ENCODE measurements at regions not wholly inside any gene's neighbourhood (a gene's known extent, or its start where the extent isn't known, plus 50 kb on each side); places are given as distances from the start of the nearest gene placed in this dataset.

- TF ChIP-seq, protein P1, sequence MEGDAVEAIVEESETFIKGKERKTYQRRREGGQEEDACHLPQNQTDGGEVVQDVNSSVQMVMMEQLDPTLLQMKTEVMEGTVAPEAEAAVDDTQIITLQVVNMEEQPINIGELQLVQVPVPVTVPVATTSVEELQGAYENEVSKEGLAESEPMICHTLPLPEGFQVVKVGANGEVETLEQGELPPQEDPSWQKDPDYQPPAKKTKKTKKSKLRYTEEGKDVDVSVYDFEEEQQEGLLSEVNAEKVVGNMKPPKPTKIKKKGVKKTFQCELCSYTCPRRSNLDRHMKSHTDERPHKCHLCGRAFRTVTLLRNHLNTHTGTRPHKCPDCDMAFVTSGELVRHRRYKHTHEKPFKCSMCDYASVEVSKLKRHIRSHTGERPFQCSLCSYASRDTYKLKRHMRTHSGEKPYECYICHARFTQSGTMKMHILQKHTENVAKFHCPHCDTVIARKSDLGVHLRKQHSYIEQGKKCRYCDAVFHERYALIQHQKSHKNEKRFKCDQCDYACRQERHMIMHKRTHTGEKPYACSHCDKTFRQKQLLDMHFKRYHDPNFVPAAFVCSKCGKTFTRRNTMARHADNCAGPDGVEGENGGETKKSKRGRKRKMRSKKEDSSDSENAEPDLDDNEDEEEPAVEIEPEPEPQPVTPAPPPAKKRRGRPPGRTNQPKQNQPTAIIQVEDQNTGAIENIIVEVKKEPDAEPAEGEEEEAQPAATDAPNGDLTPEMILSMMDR (IDR thresholded peaks at IDR 0.05), result no peak
- TF ChIP-seq POLR2A (IDR thresholded peaks at IDR 0.05), result no peak
These were observed 518.3 kb downstream of the PRR16 start for GRCh38 chr5:120982351-120982750.

All from testis (tissue), 2 donors.